K562 (cell line): ENCODE measurements at regions not wholly inside any gene's neighbourhood (a gene's known extent, or its start where the extent isn't known, plus 50 kb on each side); places are given as distances from the start of the nearest gene placed in this dataset.

Experiments
- ATAC-seq: fragments of 200-7000 bp; cut with Tn5 transposase; 3 replicates; pipeline ENCODE4 v1.9.1; 2020; ENCODE audit warnings: moderate library complexity
- BruUV-seq: library from RNA; stranded (reverse); fragments of 400-500 nt; replicated peaks from 2 replicates; lab custom pipeline; 2021; lab: Mats Ljungman, UMichigan
- CTCF ChIA-PET: fragments of 300-600 bp; formaldehyde crosslinking; extraction: SDS; loops from one replicate; lab custom pipeline; 2021; ENCODE audit warnings: low intra/inter-chr PET ratio; lab: Yijun Ruan, JAX
- POLR2A ChIA-PET: fragments of 300-600, 350-650 bp; sonication (Branson Sonifier 250); formaldehyde crosslinking; extraction: SDS; loops from one replicate; lab custom pipeline; 2021; ENCODE audit warnings: antibody characterized with exemption, inconsistent platforms; lab: Yijun Ruan, JAX
- DNase-seq, 4 experiments: peaks; one replicate each; pipeline versions ENCODE4 v3.0.0 to v3.0.0-alpha.2; 2011 to 2018; ENCODE audit warnings: low spot score in 3 of 4, mixed read lengths in 3 of 4; ENCODE audit errors: extremely low read depth in 1 of 4
- FAIRE-seq: peaks from 2 replicates; lab custom pipeline; 2011; peaks lifted over from hg19 to GRCh38; lab: Jason Lieb, UNC
- H2AFZ ChIP-seq: 2 replicates; pipeline ENCODE4 v1.6.0; 2011; ENCODE audit warnings: low read depth, low read length, control low read depth, inconsistent platforms
- H3K27ac ChIP-seq: fragments of 200-600 bp; 3 replicates; pipeline ENCODE4 v1.8.0; 2011; ENCODE audit warnings: low read depth, mild to moderate bottlenecking, control low read depth, inconsistent platforms, low read length, moderate library complexity, mixed read lengths; ENCODE audit errors: extremely low read depth
- H3K27me3 ChIP-seq, 2 experiments: fragments of 300-600 bp in 1 of 2; 2 replicates in 1 of 2; 3 replicates in 1 of 2; pipeline versions ENCODE4 v1.6.0 to v1.8.0; 2011; ENCODE audit warnings: inconsistent platforms in 2 of 2, low read length in 2 of 2, mild to moderate bottlenecking in 1 of 2, mixed read lengths in 1 of 2, moderate library complexity in 1 of 2; ENCODE audit not compliant: control insufficient read depth in 2 of 2, insufficient read depth in 2 of 2
- H3K36me3 ChIP-seq: fragments of 300-600 bp; 3 replicates; pipeline ENCODE4 v1.8.0; 2011; ENCODE audit warnings: mild to moderate bottlenecking, low read length, inconsistent platforms; ENCODE audit not compliant: control insufficient read depth, insufficient read depth
- H3K4me1 ChIP-seq, 2 experiments: fragments of 200-600 bp in 1 of 2; replicated peaks in 1 of 2; 2 replicates in 1 of 2; 3 replicates in 1 of 2; pipeline versions ENCODE4 v1.5.1 to v1.8.0; 2011; ENCODE audit warnings: inconsistent platforms in 2 of 2, low read length in 2 of 2, mild to moderate bottlenecking in 1 of 2, mixed read lengths in 1 of 2, moderate library complexity in 1 of 2; ENCODE audit not compliant: control insufficient read depth in 2 of 2, insufficient read depth in 2 of 2
- H3K4me2 ChIP-seq: 2 replicates; pipeline ENCODE4 v1.6.1; 2011; ENCODE audit warnings: low read length, control low read depth, inconsistent platforms, mixed read lengths; ENCODE audit not compliant: insufficient read depth
- H3K4me3 ChIP-seq: fragments of 200-600 bp; sonication (generic), shearing (Covaris generic); 2 replicates; pipeline ENCODE4 v1.5.1; 2016; ENCODE audit warnings: control low read depth, inconsistent platforms
- H3K79me2 ChIP-seq: fragments of 200-600 bp; 3 replicates; pipeline ENCODE4 v1.8.0; 2011; ENCODE audit warnings: low read length, inconsistent platforms; ENCODE audit not compliant: control insufficient read depth, insufficient read depth
- H3K9ac ChIP-seq, 2 experiments: 2 replicates each; pipeline versions ENCODE4 v1.6.0 to v1.6.1; 2011; ENCODE audit warnings: low read depth in 2 of 2, low read length in 2 of 2, control low read depth in 1 of 2, inconsistent platforms in 1 of 2, mild to moderate bottlenecking in 1 of 2, mixed read lengths in 1 of 2; ENCODE audit not compliant: insufficient read depth in 1 of 2
- H3K9me1 ChIP-seq: one replicate; pipeline ENCODE4 v1.6.0; 2011; ENCODE audit warnings: inconsistent platforms, mild to moderate bottlenecking, low read length, moderate library complexity; ENCODE audit not compliant: control insufficient read depth, insufficient read depth
- H3K9me3 ChIP-seq: replicated peaks from 2 replicates; pipeline ENCODE4 v1.5.1; 2011; ENCODE audit warnings: low read depth, low read length, inconsistent platforms; ENCODE audit not compliant: control insufficient read depth, insufficient read depth
- H4K20me1 ChIP-seq: replicated peaks from 2 replicates; pipeline ENCODE4 v1.6.1; 2011; ENCODE audit warnings: low read length, inconsistent platforms, mixed read lengths; ENCODE audit not compliant: control insufficient read depth, insufficient read depth
- ARID2 ChIP-seq: fragments of 450-650 bp; IDR thresholded peaks from 2 replicates; pipeline ENCODE4 v1.6.1; 2017; ENCODE audit warnings: antibody characterized with exemption, mild to moderate bottlenecking
- CBX3 ChIP-seq, 2 experiments: IDR thresholded peaks; 1 replicate in 1 of 2; 2 replicates in 1 of 2; pipeline ENCODE4 v1.6.1; 2012; ENCODE audit warnings: inconsistent platforms in 2 of 2, low read length in 2 of 2, borderline replicate concordance in 1 of 2, control low read depth in 1 of 2
- GABPB1 ChIP-seq: sonication (generic); formaldehyde crosslinking; IDR thresholded peaks from 2 replicates; pipeline ENCODE4 v1.8.0; 2022; ENCODE audit warnings: mild to moderate bottlenecking, missing genetic modification reagents
- MAZ ChIP-seq, 2 experiments: fragments of 450-650 bp in 1 of 2; sonication (generic) in 1 of 2; formaldehyde crosslinking; IDR thresholded peaks in 1 of 2; conservative IDR thresholded peaks in 1 of 2; 2 replicates each; pipeline versions ENCODE4 v1.4.0 to v1.5.0; 2020; ENCODE audit warnings: mild to moderate bottlenecking in 1 of 2, missing genetic modification reagents in 1 of 2
- NR1H2 ChIP-seq: sonication (generic); formaldehyde crosslinking; IDR thresholded peaks from 2 replicates; pipeline ENCODE4 v1.4.0; 2020; ENCODE audit warnings: mild to moderate bottlenecking, missing genetic modification reagents
- RAD51 ChIP-seq: fragments of 450-650 bp; IDR thresholded peaks from 2 replicates; pipeline ENCODE4 v1.7.1; 2016; ENCODE audit warnings: low read depth, mild to moderate bottlenecking, borderline replicate concordance
- TCFL5 ChIP-seq: fragments of 250-450 bp; sonication (Bioruptor Pico); conservative IDR thresholded peaks from 2 replicates; pipeline ENCODE4 v1.6.1; 2021; ENCODE audit warnings: mild to moderate bottlenecking, moderate library complexity, matching md5 sums
- TRIM28 ChIP-seq: fragments of 450-650 bp; IDR thresholded peaks from 2 replicates; pipeline ENCODE4 v1.6.1; 2017
- USF1 ChIP-seq: sonication (generic); formaldehyde crosslinking; IDR thresholded peaks from 2 replicates; pipeline ENCODE4 v1.9.0; 2022; ENCODE audit warnings: mild to moderate bottlenecking, missing genetic modification reagents
- ZFX ChIP-seq: sonication (generic); formaldehyde crosslinking; IDR thresholded peaks from 2 replicates; pipeline ENCODE4 v1.8.0; 2022; ENCODE audit warnings: mild to moderate bottlenecking, missing genetic modification reagents, moderate library complexity
- ZNF280B ChIP-seq: fragments of 250-450 bp; sonication (Bioruptor Pico); IDR thresholded peaks from 2 replicates; pipeline ENCODE4 v1.5.1; 2021; ENCODE audit warnings: mild to moderate bottlenecking
- WGBS: fragments of 100-300 bp; shearing (Covaris generic); methylation state at CpG from one replicate; pipeline ENCODE4 v1.1.6; 2016; ENCODE audit warnings: low coverage, mixed read lengths; ENCODE audit not compliant: insufficient coverage; ENCODE audit errors: missing lambda C conversion rate; 5-methylcytosine and 5-hydroxymethylcytosine counted together
- in situ Hi-C: fragments of 300-500 bp; cut with MboI; formaldehyde crosslinking; loops from 4 replicates; pipeline ENCODE4 v1.15.0; 2018; ENCODE audit warnings: inconsistent platforms, mixed read lengths
- intact Hi-C: fragments of 100-400 bp; cut with micrococcal nuclease; formaldehyde crosslinking; loops from 2 replicates; pipeline ENCODE4 v1.14.2; 2022
- TF ChIP-seq, protein P1 (sequence below): sonication (generic); formaldehyde crosslinking; IDR thresholded peaks from 2 replicates; pipeline ENCODE4 v1.5.0; 2020; ENCODE audit warnings: missing genetic modification reagents
- TF ChIP-seq, protein P2 (sequence below), 2 experiments: IDR thresholded peaks in 1 of 2; conservative IDR thresholded peaks in 1 of 2; 2 replicates each; pipeline ENCODE4 v1.6.1; 2016; ENCODE audit warnings: low read depth in 2 of 2, mild to moderate bottlenecking in 1 of 2, missing compliant biosample characterization in 1 of 2, missing genetic modification characterization in 1 of 2, moderate library complexity in 1 of 2
- TF ChIP-seq, protein P3 (sequence below): fragments of 450-650 bp; formaldehyde crosslinking; IDR thresholded peaks from 2 replicates; pipeline ENCODE4 v1.4.0; 2022; ENCODE audit warnings: missing genetic modification characterization

DNA sequence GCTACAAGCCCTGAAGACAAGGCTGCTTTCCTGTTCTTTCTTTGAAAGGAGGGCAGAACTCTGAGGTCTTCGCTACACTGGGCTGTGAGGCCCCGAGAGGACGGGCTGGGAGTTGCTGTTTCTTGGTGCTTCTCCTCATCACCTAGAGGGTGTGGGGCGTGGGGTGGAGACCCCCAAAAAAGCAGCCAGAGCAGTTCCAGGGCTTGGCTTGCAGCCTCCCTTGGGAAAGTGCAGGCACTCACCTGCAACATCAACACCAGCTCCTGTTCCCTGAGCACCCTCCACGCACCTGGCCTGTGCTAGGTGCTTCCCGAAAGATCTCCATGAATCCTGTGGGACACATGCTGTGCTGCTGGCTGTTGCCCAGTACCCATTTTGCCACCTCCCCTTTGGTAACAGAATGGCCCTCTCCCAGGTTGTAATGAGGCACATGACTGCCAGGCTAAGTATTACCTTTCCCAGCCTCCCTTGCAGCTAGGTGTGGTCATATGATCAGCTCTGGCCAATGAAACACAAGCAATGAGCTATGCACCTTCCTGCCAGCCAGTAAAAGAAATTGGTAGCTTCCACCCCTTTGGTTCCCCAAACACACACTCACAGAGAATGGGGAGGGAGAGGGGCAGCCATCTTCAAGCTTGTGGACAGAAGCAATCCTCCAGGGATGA, 146.0 kb downstream of the C9orf50 start:
- Histone ChIP-seq H3K79me2 (no peaks in the 10 kb centered on the region), H3K36me3 (no peaks in the 10 kb centered on the region), H3K9me3 (peaks cover 10% of the 10 kb centered on the region), H3K27ac (no peak overlapping the region), H2AFZ (no peak overlapping the region), H3K9ac (no peak overlapping the region), H3K4me1 (peaks cover 32 to 33% of the 10 kb centered on the region in 2 experiments), H3K9me1 (no peaks in the 10 kb centered on the region), H3K4me3 (no peak overlapping the region), H3K4me2 (no peak overlapping the region), H4K20me1 (no peaks in the 10 kb centered on the region), H3K27me3 (no peaks in the 10 kb centered on the region)
- ATAC-seq (no peak), FAIRE-seq (no peak), DNase-seq (no peak)
- 82% methylated on average over 5 of the region's 6 CpGs for WGBS
- POLR2A ChIA-PET: interaction anchor here (0.7 to 2.2 kb wide), 5 partner anchors 9 to 153 kb away, joined by 3 to 11 read pairs (median 4); no protein-coding TSS in a partner anchor
- intact Hi-C loops: no loop called here
- in situ Hi-C loops: no loop called here
- CTCF ChIA-PET: interaction anchor here (0.5 kb wide), 1 partner anchor 438 kb away, joined by 3 read pairs; the partner anchor contains the start of gene MIGA2
- BruUV-seq: no TSS peak
- TF ChIP-seq TCFL5 (CRISPR knock-in tag) (no peak), ZNF280B (CRISPR knock-in tag) (no peak), MAZ (CRISPR knock-in tag; conservative IDR thresholded peaks at IDR 0.05 in 1 of 2, IDR thresholded peaks at IDR 0.05 in 1 of 2) (no peak), CBX3 (IDR thresholded peaks at IDR 0.05; ENCODE audit: borderline replicate concordance in 1 of 2, low read length in 2 of 2) (peak in 1 of 2 experiments; percentile 97; a peak in 2 of 3 replicates), RAD51 (peak; percentile 64; the same call in 1 of the 2 replicates), ARID2 (no peak), NR1H2 (CRISPR knock-in tag) (no peak), TRIM28 (peak; percentile 86), USF1 (peak; percentile 91), GABPB1 (CRISPR knock-in tag) (no peak), ZFX (CRISPR knock-in tag) (no peak)
- TF ChIP-seq, protein P1, sequence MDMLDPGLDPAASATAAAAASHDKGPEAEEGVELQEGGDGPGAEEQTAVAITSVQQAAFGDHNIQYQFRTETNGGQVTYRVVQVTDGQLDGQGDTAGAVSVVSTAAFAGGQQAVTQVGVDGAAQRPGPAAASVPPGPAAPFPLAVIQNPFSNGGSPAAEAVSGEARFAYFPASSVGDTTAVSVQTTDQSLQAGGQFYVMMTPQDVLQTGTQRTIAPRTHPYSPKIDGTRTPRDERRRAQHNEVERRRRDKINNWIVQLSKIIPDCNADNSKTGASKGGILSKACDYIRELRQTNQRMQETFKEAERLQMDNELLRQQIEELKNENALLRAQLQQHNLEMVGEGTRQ (CRISPR knock-in tag): peak; percentile 70
- TF ChIP-seq, protein P2, sequence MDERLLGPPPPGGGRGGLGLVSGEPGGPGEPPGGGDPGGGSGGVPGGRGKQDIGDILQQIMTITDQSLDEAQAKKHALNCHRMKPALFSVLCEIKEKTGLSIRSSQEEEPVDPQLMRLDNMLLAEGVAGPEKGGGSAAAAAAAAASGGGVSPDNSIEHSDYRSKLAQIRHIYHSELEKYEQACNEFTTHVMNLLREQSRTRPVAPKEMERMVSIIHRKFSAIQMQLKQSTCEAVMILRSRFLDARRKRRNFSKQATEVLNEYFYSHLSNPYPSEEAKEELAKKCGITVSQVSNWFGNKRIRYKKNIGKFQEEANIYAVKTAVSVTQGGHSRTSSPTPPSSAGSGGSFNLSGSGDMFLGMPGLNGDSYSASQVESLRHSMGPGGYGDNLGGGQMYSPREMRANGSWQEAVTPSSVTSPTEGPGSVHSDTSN (CRISPR knock-in tag; IDR thresholded peaks at IDR 0.05; ENCODE audit: low read depth): no peak
- TF ChIP-seq, protein P2 (tag; conservative IDR thresholded peaks at IDR 0.05; ENCODE audit: low read depth): no peak
- TF ChIP-seq, protein P3, sequence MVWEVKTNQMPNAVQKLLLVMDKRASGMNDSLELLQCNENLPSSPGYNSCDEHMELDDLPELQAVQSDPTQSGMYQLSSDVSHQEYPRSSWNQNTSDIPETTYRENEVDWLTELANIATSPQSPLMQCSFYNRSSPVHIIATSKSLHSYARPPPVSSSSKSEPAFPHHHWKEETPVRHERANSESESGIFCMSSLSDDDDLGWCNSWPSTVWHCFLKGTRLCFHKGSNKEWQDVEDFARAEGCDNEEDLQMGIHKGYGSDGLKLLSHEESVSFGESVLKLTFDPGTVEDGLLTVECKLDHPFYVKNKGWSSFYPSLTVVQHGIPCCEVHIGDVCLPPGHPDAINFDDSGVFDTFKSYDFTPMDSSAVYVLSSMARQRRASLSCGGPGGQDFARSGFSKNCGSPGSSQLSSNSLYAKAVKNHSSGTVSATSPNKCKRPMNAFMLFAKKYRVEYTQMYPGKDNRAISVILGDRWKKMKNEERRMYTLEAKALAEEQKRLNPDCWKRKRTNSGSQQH (CRISPR knock-in tag): no peak
